OCI-LY3 (cell line): ENCODE measurements at regions not wholly inside any gene's neighbourhood (a gene's known extent, or its start where the extent isn't known, plus 50 kb on each side); places are given as distances from the start of the nearest gene placed in this dataset.
"Not testable (repeated sequence)": the region's sequence is repeated elsewhere in the genome, so short reads cannot be mapped to it uniquely, and the experiment has no call there.

ENCODE experiments used
- CTCF ChIP-seq: fragments of 200-600, 300-600 bp; sonication (generic); IDR thresholded peaks from 2 replicates; pipeline ENCODE4 v1.5.1; 2014; ENCODE audit warnings: antibody characterized with exemption, low read length, low read depth
- EZH2phosphoT487 ChIP-seq: fragments of 200-600 bp; shearing (Covaris generic); IDR thresholded peaks from 2 replicates; pipeline ENCODE4 v1.6.1; 2018; ENCODE audit warnings: antibody characterized with exemption, mixed run types, low read depth

GRCh38 chr4:187671521-187671920 lies 324.1 kb upstream of the ZFP42 start:
- TF ChIP-seq CTCF, EZH2phosphoT487: not testable (repeated sequence)
